HG03565 (cell line): ENCODE measurements at regions not wholly inside any gene's neighbourhood (a gene's known extent, or its start where the extent isn't known, plus 50 kb on each side); places are given as distances from the start of the nearest gene placed in this dataset.
"Not testable (repeated sequence)": the region's sequence is repeated elsewhere in the genome, so short reads cannot be mapped to it uniquely, and the experiment has no call there.

Source experiments
- ATAC-seq: cut with Tn5 transposase; IDR thresholded peaks from one replicate; pipeline ENCODE4 v1.9.1; 2021; ENCODE audit warnings: mild to moderate bottlenecking, moderate library complexity; ENCODE audit not compliant: unreplicated experiment

DNA sequence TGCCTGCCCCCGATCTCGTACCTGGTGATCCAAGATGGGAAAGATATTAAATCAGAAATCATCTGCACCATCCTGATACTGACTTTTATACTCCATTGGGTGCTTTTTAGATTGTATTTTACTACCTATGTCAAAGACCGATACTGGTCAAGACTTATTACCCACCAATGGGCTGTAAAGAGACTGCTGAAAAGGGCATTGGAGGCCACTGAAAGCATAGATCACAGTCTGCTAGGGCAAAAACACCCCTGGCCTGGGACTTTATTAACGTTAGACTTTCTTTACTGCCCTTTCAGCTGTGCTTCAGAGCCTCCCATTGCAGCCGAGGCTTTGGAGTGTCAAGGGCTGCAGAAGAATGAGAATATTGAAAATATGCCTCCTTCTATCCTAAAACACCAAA, 472.8 kb upstream of the DDX18 start:
- ATAC-seq, result no peak

DNA sequence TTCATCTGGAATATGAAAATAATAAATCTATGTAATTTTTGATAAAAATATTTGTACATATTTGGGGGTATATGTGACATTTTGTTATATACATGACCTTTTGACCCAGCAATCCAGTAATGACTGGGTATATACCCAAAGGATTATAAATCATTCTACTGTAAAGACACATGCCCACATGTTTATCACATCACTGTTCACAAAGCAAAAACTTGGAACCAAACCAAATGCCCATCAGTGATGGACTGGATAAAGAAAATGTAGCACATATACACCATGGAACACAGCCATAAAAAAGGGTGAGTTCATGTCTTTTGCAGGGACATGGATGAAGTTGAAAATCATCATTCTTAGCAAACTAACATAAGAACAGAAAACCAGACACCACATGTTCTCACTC, 472.1 kb upstream of the DDX18 start:
- no peak for ATAC-seq

DNA sequence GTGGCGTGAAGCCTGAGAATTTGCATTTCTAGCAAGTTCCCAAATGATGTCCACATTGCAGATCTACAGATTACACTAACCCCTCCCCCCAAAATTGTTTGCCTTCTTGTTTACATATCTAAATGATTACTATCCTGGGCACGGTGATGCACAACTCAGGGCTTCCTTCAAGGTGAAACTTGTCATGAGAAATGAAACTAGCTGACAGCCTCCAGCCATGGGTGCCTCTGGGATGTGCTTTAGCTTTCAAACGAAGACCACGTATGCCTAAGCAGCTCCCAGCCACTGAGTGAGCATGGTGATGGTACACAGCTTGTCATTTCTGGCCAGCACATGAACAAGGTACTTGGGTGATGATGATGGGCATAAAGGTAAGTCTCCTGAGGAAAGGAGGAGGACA, 464.8 kb upstream of the DDX18 start:
- no peak for ATAC-seq

- ATAC-seq, result no peak
These were observed 463.1 kb upstream of the DDX18 start for GRCh38 chr2:117351396-117351795.

- ATAC-seq, result no peak
These were observed 455.1 kb upstream of the DDX18 start for GRCh38 chr2:117359266-117359914.

DNA sequence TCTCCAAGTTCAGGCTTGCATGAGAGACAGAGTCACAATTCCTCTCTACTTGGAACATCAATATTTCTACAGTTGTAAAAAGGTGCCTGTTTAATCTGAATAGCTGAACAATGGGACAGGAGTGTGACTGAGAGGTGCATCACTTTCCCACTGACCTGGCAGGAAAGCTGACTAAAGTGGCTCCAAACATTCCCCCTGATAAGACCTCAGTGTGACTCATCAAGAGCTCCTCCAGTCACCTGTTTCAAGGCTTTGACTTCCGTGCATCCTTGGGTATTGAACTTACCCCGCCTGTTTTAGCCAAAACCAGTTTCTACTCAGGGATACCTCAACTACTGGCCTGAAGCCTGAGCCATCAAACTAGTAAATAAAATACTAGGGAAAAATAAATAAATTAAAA, 453.9 kb upstream of the DDX18 start:
- no peak for ATAC-seq

- ATAC-seq, result peak; percentile 75
These were observed 435.8 kb upstream of the DDX18 start for GRCh38 chr2:117378653-117379052.

GRCh38 chr2:117379928-117380327, 434.6 kb upstream of the DDX18 start:
- ATAC-seq, result no peak

DNA sequence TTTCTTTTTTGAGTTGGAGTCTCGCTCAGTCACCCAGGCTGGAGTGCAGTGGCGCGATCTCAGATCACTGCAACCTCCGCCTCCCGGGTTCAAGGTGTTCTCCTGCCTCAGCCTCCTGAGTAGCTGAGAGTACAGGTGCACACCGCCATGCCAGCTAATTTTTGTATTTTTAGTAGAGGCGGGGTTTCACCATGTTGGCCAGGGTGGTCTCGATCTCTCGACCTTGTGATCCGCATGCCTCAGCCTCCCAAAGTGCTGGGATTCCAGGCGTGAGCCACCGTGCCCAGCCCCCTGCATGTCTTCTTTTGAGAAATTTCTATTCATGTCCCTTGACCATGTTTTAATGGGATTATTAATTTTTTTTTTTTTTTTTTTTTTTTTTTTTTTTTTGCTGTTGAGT, 430.5 kb upstream of the DDX18 start:
- not testable (repeated sequence) for ATAC-seq

DNA sequence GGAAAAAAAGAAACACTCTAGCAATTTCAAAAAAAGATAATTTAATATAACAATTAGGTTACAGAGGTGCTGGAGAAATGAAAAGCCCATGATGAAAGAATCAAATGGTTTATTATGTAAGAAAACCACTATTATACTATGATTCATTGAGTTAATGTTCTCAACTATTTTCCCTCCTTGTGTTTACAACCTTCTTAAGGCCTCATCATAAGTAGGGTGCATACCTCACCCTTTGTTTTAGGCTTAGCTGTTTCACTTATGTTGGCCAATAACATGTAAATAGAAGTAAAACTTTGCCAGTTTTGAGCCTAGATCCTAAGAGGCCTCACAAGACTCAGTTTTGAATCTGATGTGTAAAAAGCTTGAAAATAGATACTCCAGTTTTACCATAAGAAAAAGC, 418.3 kb upstream of the DDX18 start:
- no peak for ATAC-seq

DNA sequence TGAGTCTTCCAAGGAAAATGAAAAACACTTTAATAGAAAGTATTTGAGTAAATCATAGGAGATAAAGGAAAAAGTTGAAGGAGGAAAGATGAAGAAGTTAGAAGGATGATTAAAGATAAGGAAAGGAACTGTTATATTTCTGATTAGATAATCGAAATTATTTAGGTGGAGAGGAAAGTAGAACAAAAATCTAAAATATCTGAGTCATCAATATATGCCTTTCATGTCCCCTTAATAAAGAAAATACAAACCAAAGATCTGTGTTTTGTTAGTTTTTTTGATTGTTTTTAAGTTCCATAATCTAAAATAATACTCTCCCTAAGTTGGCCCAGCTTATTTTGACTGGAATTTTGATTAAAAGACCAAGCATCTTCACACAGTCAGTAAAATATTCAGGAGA, 412.9 kb upstream of the DDX18 start:
- ATAC-seq, result no peak

DNA sequence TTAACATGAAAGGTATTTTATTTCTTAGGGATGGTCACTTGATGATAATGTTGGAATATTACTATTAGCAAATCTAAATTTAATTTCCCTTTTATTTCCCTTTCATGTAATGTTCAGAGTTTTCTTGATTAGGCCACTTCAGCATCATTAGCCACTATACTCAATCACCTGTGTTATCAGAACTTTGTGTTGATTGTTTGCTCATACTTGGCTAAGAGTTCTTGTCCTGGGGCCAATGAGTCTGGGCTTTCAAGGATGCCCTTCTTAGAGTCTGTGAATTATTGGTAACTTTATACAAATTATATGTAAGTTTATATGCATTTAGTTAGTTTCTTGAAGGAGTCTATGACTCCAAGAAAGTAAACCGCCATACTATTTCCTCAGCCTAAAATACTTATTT, 408.0 kb upstream of the DDX18 start:
- no peak for ATAC-seq

DNA sequence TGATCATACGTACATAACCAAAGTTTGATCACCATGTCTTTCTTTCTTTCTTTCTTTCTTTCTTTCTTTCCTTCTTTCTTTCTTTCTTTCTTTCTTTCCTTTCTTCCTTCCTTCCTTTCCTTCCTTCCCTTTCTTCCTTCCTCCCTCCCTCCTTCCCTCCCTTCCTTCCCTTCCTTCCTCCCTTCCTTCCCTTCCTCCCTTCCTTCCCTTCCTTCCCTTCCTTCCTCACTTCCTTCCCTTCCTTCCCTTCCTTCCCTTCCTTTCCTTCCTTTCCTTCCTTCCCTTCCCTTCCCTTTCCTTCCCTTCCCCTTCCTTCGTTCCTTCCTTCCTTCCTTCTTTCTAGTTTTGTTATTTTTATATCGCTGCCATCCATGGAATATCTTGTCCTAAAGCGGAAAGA, 406.7 kb upstream of the DDX18 start:
- no peak for ATAC-seq

DNA sequence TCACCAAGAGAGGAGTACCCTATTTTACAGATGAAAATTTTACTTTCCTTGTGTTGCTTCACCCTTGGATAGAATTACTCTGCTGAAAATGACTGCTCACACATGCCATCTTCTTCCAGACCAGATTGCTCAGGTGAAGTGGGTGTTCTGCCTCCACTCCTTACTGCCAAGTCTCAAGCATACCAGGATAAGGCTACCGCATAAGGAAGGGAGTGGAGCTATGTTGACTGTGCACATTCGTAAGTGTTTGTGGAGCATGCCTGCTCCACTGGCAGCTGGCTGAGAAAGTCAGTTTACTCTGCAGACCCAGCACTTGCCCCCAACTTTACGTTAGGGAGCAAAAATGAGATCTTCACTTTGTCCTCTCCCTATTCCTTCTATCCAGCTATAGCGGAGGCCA, 405.0 kb upstream of the DDX18 start:
- no peak for ATAC-seq

DNA sequence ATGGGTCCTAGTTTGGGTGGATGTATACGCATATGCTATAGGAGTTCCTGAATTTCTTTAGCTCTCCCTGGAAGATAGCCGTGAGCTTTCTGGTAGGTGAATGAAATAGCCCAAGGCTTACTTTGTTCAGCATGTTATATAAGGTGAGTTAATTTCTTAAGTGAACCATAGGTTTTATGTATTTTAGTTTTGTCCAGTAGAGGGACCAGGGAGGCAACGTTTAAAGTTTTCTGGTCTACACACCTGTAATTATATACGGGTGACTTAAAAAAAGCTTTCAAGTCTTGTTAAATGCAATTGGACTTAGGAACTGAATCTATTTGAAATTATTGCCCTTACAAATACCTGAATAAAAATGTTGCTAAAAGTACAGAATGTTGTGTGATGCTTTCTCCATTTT, 402.5 kb upstream of the DDX18 start:
- no peak for ATAC-seq

DNA sequence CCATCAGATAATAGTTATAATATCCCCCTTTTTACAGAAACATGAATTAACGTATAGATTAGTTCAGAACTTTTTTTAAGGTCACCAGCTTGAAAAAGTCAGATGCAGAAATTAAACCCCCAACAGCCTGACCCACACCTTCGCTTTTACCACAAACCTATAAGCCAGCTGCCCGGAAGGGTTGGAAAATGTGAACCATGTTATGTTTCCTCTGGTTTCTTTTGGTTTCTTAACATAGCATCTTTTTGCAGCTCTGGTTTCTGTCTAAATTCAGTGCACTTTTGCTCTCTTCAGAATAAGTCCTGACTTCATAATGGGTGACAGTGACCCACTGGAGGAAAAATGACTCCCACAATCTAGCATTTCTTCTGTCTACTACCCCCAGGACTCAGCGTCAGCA, 381.7 kb upstream of the DDX18 start:
- ATAC-seq, result no peak

DNA sequence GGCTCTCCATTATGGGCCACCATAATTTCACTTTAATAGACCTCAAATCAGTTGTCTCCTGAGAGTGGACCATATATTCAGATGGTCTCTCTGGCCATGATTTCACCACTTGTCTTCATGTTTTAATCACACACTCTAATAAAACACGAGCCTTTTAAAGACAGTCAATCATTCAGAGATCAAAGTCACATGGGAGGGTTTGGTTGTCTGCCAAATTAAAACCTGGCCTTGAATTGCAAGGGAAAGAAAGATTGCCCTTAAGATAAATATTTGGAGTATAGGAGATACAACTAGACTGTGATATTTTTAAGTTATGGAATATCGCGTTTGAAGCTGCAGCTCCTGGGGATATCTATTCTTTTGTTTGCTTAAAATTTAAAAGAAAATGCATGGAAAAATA, 377.8 kb upstream of the DDX18 start:
- ATAC-seq, result no peak

DNA sequence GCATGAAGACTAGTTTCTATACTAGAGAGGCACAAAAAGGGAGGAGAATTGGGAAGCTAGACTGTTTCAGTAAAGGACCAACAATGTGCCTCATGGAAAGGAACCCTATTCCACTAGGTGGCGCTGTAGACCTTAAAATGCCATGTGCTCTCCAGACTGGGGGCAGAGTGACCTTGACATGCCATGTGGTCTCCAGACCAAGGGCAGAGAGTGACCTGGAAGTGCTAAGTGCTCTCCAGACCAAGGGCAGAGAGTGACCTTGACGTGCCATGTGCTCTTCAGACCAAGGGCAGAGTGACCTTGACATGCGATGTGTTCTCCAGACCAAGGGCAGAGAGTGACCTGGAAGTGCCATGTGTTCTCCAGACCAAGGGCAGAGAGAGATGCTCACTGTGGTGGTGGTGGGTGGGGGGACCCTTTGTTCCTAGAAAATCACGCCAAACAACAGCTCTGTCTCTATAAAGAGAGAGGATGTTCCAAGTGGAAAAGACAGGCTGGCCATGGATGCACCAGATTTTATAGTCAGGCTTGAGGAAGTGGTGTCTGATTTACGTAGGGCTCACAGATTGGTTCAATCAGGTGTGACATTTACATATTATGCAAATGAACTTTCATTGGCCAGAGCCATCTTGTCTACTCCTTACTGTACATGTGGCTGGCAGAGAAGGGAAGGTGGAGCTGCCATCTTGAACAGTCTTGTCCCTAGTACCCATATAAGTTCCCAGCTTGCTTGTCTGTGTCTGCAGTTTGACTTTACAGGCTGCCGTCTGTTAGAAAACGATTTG, 344.0 kb upstream of the DDX18 start:
- ATAC-seq, result peak; percentile 70

- ATAC-seq, result no peak
These were observed 332.9 kb upstream of the DDX18 start for GRCh38 chr2:117481608-117482007.

DNA sequence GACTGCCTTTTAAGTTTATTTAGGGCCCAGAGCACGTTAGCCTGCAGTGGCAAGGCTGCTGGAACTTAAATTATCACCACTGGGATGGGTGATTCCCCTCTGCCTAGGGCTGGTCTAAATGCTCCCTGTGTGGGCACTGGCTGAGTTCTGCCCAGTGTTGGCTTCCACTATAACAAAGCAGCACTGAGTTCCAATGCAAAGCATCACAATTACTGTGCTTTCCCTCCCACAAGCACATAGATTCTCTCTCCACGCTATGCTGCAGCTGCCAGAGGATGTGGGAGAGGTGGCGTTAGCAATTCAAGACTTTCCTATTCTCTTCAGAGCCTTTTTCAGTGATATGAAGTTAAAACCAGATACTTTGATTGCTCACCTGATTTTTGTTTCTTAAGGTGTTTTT, 328.9 kb upstream of the DDX18 start:
- ATAC-seq, result no peak

GRCh38 chr2:117486081-117486480, 328.4 kb upstream of the DDX18 start:
- no peak for ATAC-seq

GRCh38 chr2:117492209-117492851, 322.2 kb upstream of the DDX18 start:
- no peak for ATAC-seq
